GDM1 (cell line): ENCODE measurements at regions not wholly inside any gene's neighbourhood (a gene's known extent, or its start where the extent isn't known, plus 50 kb on each side); places are given as distances from the start of the nearest gene placed in this dataset.

Experiments
- DNase-seq: peaks from one replicate; lab custom pipeline; 2025; lab: John Stamatoyannopoulos, UW

DNA sequence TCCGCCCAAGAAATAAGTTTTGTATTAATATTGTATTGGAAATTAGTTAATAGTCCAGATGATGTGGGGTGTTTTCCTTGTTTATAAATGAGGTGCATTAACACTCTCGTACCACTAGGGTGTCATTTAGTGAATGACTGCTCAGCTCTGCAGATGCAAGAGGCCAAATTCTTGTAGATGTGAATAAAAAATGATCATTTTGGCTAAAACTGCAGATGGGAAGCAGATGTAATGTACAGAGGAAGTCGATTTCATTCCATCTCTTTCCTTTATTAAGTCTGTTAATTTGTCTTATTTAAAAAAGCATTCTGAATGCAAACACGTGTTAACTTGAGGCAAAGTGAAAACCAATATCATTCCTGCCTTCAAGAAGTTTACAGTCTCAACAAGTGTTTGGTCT, 108.1 kb downstream of the DHX15 start:
- DNase-seq = no peak

DNA sequence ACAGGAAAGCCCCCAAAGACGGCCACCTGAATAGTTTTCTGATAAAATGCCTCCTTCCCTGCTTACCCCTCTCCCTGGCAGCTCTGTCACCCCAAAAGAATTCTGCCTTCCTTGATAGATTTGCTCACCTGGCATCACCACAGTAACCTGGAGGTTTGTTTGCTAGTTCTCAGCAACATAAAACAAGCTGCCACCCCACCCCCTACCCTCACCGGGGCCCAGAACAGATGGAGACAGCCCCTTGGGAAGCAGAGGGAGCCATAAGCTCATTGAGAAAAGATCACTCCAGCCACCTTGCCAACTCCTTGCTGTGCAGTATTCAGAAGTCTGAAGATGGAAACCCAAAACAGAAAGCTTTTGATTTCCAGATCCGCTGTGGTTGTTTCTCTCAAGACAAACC, 108.6 kb downstream of the DHX15 start:
- no peak for DNase-seq

DNA sequence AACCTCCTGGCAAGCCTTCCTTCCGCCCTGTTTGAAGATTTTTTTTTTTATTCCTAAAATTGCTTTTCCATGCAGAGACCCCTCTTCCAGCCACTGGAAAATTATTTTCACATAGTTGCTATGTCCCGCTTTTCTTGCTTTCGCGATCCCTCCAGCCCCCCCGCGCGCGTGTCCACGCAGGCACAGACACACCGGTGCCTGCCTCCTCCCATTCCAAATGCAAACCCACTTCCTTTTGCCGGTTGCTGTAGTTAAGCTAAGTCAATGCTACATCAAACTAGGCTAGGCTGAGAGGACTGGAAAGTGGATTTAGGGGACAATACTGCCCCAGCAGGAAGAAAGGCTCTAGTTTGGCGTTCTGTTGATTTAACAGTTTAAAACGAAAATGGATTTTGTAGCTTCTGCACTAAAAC, 111.0 kb downstream of the DHX15 start:
- no peak for DNase-seq

GRCh38 chr4:24472514-24473308, 111.6 kb downstream of the DHX15 start:
- DNase-seq = peak; percentile 30

DNA sequence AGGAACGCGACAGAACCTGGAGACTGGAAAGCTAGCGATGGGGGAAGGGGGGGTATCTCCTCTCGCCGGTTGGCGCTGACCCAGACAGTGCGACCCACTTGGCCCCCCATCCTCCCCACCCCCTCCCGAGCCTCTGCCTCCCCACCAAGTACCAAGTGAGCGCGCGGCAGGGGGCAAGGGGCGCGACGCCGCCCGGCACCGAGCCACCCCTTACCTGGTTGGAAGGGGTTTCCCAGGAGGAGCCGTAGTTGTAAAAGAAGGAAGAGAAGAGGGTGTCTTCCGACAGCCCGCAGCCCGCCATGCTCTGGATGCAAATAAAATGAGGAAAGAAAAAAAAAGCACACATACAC, 112.2 kb downstream of the DHX15 start:
- DNase-seq = no peak

DNA sequence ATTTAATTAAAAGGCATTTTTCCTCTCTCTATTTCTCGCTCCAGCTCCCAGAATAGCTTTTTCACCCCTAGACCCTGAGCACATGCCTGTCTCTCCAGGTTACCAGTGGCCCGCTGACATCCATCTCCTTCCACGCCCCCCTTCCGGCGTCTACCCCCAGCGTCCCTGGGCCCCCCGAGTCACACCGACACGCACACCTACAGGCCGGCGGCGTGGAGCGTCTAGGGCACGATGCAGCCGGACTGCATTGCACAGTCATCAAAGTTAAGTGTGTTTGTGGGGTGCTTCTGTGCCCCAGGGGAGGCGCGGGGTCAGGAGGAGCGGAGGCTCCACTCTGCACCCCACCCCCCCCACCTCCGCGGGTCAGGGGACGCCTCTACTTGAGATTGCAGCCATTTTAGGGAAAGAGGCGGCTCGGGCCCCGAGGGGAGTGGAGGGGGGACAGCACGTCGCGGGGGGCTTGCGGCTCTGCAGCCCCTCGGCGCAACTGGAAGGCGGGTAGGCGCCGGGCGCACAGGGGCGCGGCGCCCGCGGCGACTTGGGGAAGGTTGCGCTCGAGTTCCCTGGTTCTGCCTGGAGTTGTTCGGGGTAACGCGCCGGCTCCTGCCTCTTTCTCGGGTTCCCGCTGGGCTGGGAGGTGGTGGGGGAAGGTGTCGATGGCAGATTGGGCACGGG, 112.7 kb downstream of the DHX15 start:
- no peak for DNase-seq

DNA sequence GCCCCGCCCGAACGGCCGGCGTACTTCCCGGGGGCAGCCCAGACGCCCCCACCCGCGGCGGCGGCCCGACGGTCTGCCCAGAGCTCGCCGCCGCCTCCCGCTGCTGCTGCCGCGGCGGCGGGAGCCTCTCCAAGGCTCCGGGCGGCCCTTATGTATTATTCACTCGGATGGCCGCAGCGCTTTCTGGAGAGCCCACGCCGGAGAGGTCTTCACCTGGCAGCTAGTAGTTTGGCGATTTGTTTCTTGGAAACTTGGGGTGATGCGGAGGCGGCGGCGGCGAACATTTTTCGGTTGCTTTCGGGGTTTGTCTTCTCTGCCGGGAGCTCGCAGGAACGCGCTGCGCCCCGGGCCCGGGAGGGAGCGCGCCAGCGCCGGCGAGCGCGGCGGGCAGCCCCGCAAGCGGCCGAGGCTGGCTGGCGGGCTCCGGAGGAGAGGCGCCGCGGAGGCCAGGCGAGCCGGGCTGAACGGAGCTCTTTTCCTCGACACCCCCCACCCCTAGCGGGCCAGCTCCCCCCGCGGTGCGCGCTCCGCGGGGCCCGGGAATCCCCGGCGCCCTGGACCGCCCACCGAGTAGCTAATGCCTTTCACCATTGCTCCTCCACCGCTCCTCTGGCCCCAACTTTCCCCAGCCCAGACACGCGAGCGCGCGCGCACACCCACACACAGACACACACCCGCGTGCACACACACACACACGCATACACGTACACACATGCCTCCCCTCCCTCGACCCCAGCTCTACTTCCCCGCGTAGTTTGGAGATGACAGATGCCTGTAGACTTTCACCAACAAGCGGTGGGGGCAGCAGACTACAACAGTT, 113.5 kb downstream of the DHX15 start:
- no peak for DNase-seq

DNA sequence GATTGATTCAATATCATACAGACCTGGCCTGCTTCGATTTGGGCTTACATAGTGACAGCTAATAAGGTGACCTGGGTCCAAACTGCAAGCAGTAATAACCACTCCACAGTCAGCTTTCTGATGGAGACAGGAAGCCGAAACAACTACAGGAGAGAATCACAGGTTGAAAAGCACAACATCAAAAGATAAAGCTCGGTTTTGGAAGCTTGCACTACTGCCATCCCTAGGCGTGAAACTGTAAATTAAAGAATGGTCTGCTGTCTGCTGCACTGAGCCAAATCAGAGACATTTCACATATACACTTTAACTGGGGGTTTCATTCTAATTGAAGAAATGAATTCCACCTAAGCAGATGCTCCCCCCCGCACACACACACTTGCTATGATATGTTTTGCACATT, 116.3 kb downstream of the DHX15 start:
- DNase-seq = no peak

- DNase-seq = no peak
Observed at GRCh38 chr4:24464566-24464965, 119.8 kb downstream of the DHX15 start.

DNA sequence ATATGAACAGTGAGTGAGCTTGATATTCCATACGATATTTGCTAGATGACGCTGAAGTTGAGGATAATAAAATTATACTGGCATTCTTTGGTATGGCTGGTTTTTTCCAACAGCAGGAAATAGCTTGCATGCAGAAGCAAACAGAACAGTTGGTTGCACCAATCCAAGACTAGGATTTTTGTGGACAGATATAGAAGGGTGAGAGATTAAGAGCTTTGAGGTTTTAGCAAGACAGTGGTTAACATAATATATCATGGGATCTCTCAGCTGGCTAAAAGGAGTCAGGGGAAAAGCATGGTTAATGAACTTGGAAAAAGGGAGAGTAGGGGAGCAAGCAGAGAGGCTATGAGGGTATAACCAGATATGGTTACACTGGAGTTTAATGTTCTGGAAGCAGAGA, 127.9 kb downstream of the DHX15 start:
- DNase-seq = no peak

DNA sequence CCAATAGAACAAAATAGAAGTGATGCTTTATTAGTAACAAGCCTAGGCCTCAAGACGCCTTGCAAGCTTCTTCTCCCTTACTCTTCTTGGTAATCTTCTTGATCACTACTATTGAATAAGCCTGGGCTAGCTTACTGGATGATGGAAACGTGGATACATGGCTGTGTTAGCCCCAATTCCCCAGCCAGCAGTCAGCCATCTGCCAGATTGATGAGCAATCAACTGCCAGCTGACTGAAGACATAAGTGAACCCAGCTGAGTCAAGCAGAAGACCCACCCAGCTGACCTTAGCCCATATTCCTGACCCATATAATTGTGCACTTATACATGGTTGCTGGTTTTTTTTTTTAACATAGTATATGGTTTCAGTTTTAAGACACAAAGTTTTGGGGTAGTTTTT, 130.4 kb downstream of the DHX15 start:
- no peak for DNase-seq

DNA sequence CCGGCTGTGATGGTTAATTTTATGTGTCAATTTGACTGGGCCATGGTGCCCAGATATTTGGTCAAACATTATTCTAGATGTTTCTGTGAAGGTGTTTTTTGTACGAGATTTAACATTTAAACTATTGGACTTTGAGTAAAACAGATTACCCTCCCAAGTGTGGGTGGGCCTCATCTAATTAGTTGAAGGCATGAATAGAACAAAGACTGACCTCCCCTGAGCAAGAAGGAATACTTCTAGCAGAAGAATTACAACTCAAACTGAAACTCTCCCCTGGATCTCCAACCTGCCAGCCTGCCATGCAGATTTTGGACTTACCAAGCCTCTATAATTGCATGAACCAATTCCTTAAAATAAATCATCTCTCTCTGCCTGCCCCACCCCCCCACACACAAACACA, 132.5 kb downstream of the DHX15 start:
- no peak for DNase-seq

DNA sequence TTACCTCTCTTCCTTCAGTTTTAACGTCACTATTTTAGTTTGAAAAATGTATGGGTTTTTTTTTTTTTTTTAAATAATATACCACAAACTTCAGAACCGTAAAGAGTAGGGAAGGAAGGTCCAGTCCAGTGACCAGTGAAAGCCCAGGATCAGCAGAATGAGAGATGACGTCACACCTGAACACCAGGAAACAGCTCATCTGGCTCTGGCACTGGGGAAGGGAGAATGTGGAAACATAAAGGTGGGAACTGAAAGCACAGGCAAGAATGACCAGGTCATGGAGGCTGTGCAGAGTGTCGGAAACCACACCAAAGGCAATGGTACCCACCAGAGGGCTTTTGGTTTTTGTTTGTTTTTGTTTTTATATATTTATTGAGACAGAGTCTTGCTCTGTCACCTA, 141.2 kb downstream of the DHX15 start:
- DNase-seq = no peak

DNA sequence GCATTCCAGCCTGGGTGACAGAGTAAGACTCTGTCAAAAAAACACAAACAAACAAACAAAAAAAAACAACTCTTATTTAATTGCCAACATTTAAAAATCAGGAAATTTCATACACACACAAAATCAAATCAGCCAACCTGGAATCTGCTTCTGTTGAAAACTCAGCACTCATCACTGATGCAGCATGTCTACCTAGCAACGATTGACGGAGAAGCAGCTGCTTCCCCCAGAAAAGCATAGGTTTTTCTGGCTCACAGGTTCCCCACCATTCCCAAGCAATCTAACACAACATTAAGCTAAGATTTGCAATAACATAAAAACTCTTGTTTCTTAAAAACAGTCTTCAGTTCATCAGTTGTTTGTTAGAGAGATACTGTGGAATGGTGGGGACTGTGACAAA, 143.6 kb downstream of the DHX15 start:
- no peak for DNase-seq

DNA sequence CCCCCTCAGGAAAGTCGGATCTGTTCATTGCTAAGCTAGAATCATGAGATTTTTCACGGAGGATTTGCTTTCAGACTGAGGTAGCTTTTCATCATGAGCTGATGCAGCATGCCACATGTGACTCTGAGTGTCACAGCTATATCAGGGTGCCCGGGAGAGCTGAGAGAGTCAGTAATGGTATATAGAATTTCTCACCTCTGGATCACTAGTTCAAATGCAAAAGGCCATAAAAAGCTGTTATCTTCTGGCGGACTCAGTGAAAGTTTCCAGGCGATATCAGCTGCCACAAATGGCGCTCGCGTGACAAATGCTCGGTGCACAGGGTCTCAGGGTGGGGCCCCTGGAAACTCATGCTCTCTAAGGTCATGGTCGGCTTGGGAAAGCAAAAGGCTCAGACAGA, 150.1 kb downstream of the DHX15 start:
- DNase-seq = no peak

GRCh38 chr4:24433515-24434214, 150.7 kb downstream of the DHX15 start:
- no peak for DNase-seq

- no peak for DNase-seq
Observed at GRCh38 chr4:24428850-24429249, 155.5 kb downstream of the DHX15 start.

DNA sequence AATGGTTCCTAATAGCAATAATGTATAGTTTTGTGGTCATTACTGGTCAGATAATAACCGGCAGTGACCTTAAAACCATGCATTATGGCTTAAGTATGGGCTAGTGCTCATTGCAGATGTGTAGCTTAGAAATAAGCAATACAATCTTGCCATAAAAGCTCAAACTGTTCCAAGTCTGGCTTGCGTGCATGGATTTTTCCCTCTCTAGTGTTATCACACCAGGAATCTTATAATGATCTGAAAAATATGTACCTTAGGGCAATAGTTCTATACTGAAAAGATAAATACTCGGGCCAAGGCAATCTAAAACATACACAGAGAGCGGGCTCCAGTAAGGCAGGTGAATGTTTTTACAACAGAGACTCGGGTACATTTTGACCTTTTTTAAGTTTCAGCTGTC, 157.8 kb downstream of the DHX15 start:
- DNase-seq = no peak

DNA sequence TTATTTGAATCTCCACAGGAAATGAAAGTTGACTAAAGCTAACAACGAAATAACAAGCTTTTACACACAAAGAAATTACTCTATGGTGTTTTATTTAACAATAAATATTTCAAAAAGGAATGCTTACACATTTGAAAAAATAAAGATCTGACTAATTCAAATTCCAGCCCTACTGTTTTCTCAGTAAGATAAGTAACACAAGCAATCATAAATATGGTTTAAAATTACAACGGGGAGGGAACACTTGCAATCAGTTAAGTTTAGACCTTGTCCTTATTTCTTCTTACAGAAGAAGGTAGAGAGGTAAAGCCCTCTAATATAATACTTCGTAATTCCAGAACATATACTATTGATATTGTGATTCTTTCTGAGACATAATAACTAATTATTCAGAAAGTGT, 158.5 kb downstream of the DHX15 start:
- DNase-seq = no peak

- DNase-seq = no peak
Observed at GRCh38 chr4:24423670-24424069, 160.7 kb downstream of the DHX15 start.

DNA sequence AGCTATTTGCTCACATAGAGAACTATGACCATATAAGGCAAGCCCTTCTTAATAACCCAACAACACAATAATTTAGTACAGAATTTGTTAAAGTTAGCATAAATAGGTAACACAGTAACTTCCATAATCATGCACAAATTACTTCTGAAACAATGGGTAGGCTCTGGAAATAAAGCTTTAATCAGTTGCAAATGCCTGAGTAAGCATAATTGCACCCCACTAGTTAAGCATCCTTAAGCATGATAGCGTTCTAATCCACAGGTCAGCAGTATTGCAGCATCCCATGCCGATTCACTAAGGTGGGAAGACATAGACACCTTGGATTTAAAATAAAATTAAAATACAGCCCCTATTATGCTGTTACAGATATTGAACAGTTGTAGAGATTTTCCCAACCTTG, 161.7 kb downstream of the DHX15 start:
- no peak for DNase-seq
